Psoas muscle (tissue), 7 donors: ENCODE measurements at regions not wholly inside any gene's neighbourhood (a gene's known extent, or its start where the extent isn't known, plus 50 kb on each side); places are given as distances from the start of the nearest gene placed in this dataset.

Source experiments
- ATAC-seq, 4 donors: fragments of 200-7000 bp; cut with Tn5 transposase; one replicate each; pipeline ENCODE4 v1.9.1; 2020; ENCODE audit warnings: moderate library complexity in 3 of 4, mild to moderate bottlenecking in 2 of 4
- DNase-seq, 2 donors: peaks; one replicate each; pipeline ENCODE4 v3.0.0-alpha.2; 2020
- H3K27ac ChIP-seq: fragments of 200-600 bp; one replicate; pipeline ENCODE4 v1.8.0; 2022
- H3K27me3 ChIP-seq, 3 donors: fragments of 200-600 bp in 1 of 3; one replicate each; pipeline versions ENCODE4 v1.6.1 to v1.8.0; 2013 to 2022; ENCODE audit warnings: low read length in 2 of 3, mild to moderate bottlenecking in 2 of 3, moderate library complexity in 1 of 3; ENCODE audit not compliant: insufficient read depth in 3 of 3
- H3K36me3 ChIP-seq, 2 donors: fragments of 200-600 bp in 1 of 2; one replicate each; pipeline versions ENCODE4 v1.6.1 to v1.8.0; 2013 to 2022; ENCODE audit warnings: low read depth in 1 of 2, mild to moderate bottlenecking in 1 of 2, moderate library complexity in 1 of 2; ENCODE audit not compliant: insufficient read depth in 1 of 2
- H3K4me1 ChIP-seq: fragments of 200-600 bp; one replicate; pipeline ENCODE4 v1.8.0; 2022
- H3K4me3 ChIP-seq: fragments of 200-600 bp; one replicate; pipeline ENCODE4 v1.8.0; 2022; ENCODE audit warnings: mild to moderate bottlenecking
- H3K9me3 ChIP-seq: fragments of 200-600 bp; one replicate; pipeline ENCODE4 v1.8.0; 2022
- CTCF ChIP-seq: fragments of 200-600 bp; IDR thresholded peaks from one replicate; pipeline ENCODE4 v1.8.0; 2022; ENCODE audit warnings: antibody characterized with exemption
- WGBS, 3 donors: extraction: QIAGEN DNeasy Blood & Tissue Kit; methylation state at CpG; one replicate each; pipeline versions ENCODE4 v1.1.6 to v1.1.7; 2013; 5-methylcytosine and 5-hydroxymethylcytosine counted together
- intact Hi-C, 2 donors: fragments of 100-400 bp; cut with DNase I; formaldehyde crosslinking; loops; one replicate each; pipeline versions ENCODE4 v1.11.0 to v1.14.2; 2022
- donor health status: healthy with polysubstance abuse.
- donor health status: DM: no; HTN: no; CAD: no; lungs with moderate emphysema.
- donor health status: Bipolar disorder and iron deficiency.
- donor health status: healthy.
- donor health status: DM: yes; HTN: yes; CAD: no.
- donor health status: DM: no; HTN: no; CAD: no.
- donor health status: DM: yes; HTN: yes; CAD: no.

- WGBS, 3 donors, result 62 to 68% (median 66%) methylated on average over 3 of the region's 3 CpGs
- Histone ChIP-seq H3K4me1 (no peaks in the 10 kb centered on the region), H3K36me3 (no peaks in the 10 kb centered on the region), H3K27ac (no peak overlapping the region), H3K4me3 (no peak overlapping the region), H3K9me3 (no peaks in the 10 kb centered on the region), H3K27me3 (peaks cover 0 to 3% (median 0%) of the 10 kb centered on the region in 3 donors)
- ATAC-seq (no peak), DNase-seq (no peak)
- intact Hi-C loops, result no loop called here
- no peak for TF ChIP-seq CTCF
Observed at GRCh38 chr7:42987648-42988214, 55.6 kb downstream of the MRPL32 start.

GRCh38 chr7:42991024-42991423 is 58.8 kb downstream of the MRPL32 start:
- Histone ChIP-seq H3K4me3 (no peak overlapping the region), H3K27ac (no peak overlapping the region), H3K9me3 (no peaks in the 10 kb centered on the region), H3K27me3 (peaks cover 0 to 3% (median 0%) of the 10 kb centered on the region in 3 donors), H3K36me3 (no peaks in the 10 kb centered on the region), H3K4me1 (no peaks in the 10 kb centered on the region)
- ATAC-seq (no peak), DNase-seq (no peak)
- WGBS, 3 donors, result 81 to 88% (median 83%) methylated on average over 1 of the region's 1 CpG
- intact Hi-C loops, result no loop called here
- TF ChIP-seq CTCF, result no peak

- intact Hi-C loops, result no loop called here
- no peak for TF ChIP-seq CTCF
- Histone ChIP-seq H3K27me3 (peaks cover 0 to 3% (median 0%) of the 10 kb centered on the region in 3 donors), H3K9me3 (no peaks in the 10 kb centered on the region), H3K27ac (no peak overlapping the region), H3K4me1 (no peaks in the 10 kb centered on the region), H3K36me3 (no peaks in the 10 kb centered on the region), H3K4me3 (no peak overlapping the region)
- DNase-seq, result no peak
- ATAC-seq, result no peak
- 49 to 56% (median 55%) methylated on average over 13 of the region's 13 CpGs for WGBS, 3 donors
Observed at GRCh38 chr7:42991913-42992591, 59.9 kb downstream of the MRPL32 start.

- intact Hi-C loops, result no loop called here
- ATAC-seq (no peak), DNase-seq (no peak)
- Histone ChIP-seq H3K27ac (no peak overlapping the region), H3K4me1 (no peaks in the 10 kb centered on the region), H3K4me3 (no peak overlapping the region), H3K9me3 (no peaks in the 10 kb centered on the region), H3K27me3 (peaks cover 0 to 3% (median 0%) of the 10 kb centered on the region in 3 donors), H3K36me3 (no peaks in the 10 kb centered on the region)
- 62 to 69% (median 67%) methylated on average over 9 of the region's 9 CpGs for WGBS, 3 donors
- no peak for TF ChIP-seq CTCF
Observed at GRCh38 chr7:42993038-42993437, 60.9 kb downstream of the MRPL32 start.
